ENCODE measurements at regions not wholly inside any gene's neighbourhood (a gene's known extent, or its start where the extent isn't known, plus 50 kb on each side); places are given as distances from the start of the nearest gene placed in this dataset.
A peak's percentile ranks its signal among the peaks of the same experiment; 100 is the strongest.

- TF ChIP-seq GMEB1 (CRISPR knock-in tag; IDR thresholded peaks at IDR 0.05; ENCODE audit: borderline replicate concordance) (no peak), ZNF557 (CRISPR knock-in tag; IDR thresholded peaks at IDR 0.05) (no peak), ZNF781 (CRISPR knock-in tag; IDR thresholded peaks at IDR 0.05; ENCODE audit: borderline replicate concordance, not compliant biosample characterization) (peak; percentile 62), ZNF75D (CRISPR knock-in tag; IDR thresholded peaks at IDR 0.05; ENCODE audit: borderline replicate concordance) (no peak), XBP1 (CRISPR knock-in tag; IDR thresholded peaks at IDR 0.05) (0 out of 2 replicates have a peak, but pooled peaks have one; percentile 14), ZBTB21 (CRISPR knock-in tag; IDR thresholded peaks at IDR 0.05) (no peak), HMG20A (CRISPR knock-in tag; IDR thresholded peaks at IDR 0.05; ENCODE audit: borderline replicate concordance) (no peak), ZNF550 (CRISPR knock-in tag; IDR thresholded peaks at IDR 0.05; ENCODE audit: borderline replicate concordance) (no peak), KLF16 (CRISPR knock-in tag; IDR thresholded peaks at IDR 0.05) (no peak), HNRNPUL1 (IDR thresholded peaks at IDR 0.05; ENCODE audit: low read depth, low read length) (peak; percentile 43; the same call in 1 of the 2 replicates), E2F5 (CRISPR knock-in tag; conservative IDR thresholded peaks at IDR 0.05) (no peak), ZBTB37 (CRISPR knock-in tag; IDR thresholded peaks at IDR 0.05) (no peak), SAP130 (CRISPR knock-in tag; IDR thresholded peaks at IDR 0.05; ENCODE audit: low read depth) (peak; percentile 46; the same call in 1 of the 2 replicates), CERS6 (CRISPR knock-in tag; IDR thresholded peaks at IDR 0.05) (no peak), ATF3 (CRISPR knock-in tag; IDR thresholded peaks at IDR 0.05) (no peak), TCF7L2 (IDR thresholded peaks at IDR 0.05; ENCODE audit: low read depth, low read length) (no peak), NONO (IDR thresholded peaks at IDR 0.05) (no peak), NONO (CRISPR knock-in tag; conservative IDR thresholded peaks at IDR 0.05) (no peak; the same call in none of the 2 replicates), ZNF724P (CRISPR knock-in tag; IDR thresholded peaks at IDR 0.05; ENCODE audit: borderline replicate concordance) (0 out of 2 replicates have a peak, but pooled peaks have one; percentile 50), ZC3H4 (CRISPR knock-in tag; IDR thresholded peaks at IDR 0.05; ENCODE audit: borderline replicate concordance) (peak; percentile 24; the same call in 1 of the 2 replicates), CTCF (CRISPR knock-in tag; IDR thresholded peaks at IDR 0.05) (no peak), GABPB1 (CRISPR knock-in tag; IDR thresholded peaks at IDR 0.05) (peak; percentile 65; the same call in 1 of the 2 replicates), ZFY (CRISPR knock-in tag; IDR thresholded peaks at IDR 0.05) (no peak; the same call in none of the 2 replicates), ZFYVE20 (CRISPR knock-in tag; IDR thresholded peaks at IDR 0.05; ENCODE audit: borderline replicate concordance, low read depth) (no peak)
Measured at GRCh38 chr14:106844608-106845285, 1318.4 kb downstream of the TMEM121 start (continued).

Measured in HepG2 (cell line).